Middle frontal gyrus (tissue), 1 donor: ENCODE measurements at regions not wholly inside any gene's neighbourhood (a gene's known extent, or its start where the extent isn't known, plus 50 kb on each side); places are given as distances from the start of the nearest gene placed in this dataset.

Source experiments
- DNase-seq: peaks from one replicate; pipeline ENCODE4 v3.0.0-alpha.2; 2015; ENCODE audit warnings: low spot score; ENCODE audit errors: extremely low spot score

DNA sequence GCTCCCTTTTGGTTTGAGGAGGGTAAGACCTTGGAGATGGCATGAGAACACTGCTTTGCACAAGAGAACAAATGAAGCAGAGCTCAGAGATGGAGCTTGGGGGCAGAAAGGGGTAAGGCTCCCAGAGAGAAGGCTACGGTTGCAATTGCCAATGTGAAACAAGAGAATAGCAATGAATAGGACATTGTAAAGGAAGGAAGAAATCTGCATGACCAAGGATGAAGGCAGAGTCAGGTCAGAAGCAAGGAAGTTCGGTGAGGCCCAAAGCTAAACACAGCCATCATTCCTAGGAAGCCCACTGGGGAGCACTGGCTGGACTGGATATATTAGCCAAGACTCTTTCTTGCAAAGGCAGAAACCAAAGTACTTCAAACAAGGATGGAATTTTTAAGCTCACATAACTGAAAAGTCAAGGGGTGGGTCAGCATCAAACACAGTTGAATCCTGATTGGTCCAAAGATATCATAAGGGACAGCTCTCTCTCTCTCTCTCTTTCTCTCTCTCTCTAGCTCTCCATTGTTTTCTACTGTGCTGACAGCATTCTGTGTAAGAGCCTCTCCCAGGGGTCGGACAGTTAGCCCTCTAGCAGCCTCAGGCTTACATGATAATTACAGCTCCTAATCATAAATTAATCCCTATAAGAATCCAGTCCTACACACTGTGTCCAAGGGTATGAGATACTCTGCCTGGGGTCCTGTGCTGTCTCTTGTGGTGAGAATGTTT lies 484.3 kb downstream of the SOX6 start:
- no peak for DNase-seq

DNA sequence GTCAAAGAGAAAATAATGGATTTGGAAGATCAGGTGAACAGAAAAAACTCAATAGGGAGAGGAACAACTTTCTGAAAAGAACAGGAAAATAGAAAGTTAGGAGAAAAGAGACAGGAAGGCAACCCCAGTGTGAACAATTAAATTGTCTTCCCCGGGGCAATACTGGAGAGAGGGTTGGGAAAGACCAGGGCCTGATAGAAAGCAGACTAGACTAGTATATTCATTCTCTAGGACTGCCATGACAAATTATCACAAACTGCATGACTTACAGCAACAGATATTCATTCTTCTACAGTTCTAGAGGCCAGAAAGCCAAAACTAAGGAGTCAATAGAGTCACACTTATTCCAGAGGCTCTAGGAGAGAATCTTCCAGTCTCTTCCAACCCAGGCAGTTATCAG lies 482.8 kb downstream of the SOX6 start:
- DNase-seq = no peak

DNA sequence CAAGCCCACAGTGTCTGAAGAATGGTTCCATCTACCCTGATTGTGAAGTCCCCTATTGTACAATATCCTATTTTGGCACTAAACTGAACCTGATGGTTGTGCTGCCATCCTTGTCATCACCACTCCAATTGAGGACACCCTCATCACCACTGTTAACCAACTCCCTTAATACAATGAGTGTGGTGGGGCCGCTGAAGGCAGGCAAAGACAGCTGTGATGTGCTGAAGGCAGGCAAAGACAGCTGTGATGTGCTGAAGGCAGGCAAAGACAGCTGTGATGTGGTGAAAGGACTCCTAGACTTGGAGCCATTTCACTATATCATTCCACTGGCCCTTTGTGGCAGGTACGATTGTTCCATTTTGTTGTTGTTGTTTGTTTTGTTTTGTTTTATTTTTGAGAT lies 481.6 kb downstream of the SOX6 start:
- no peak for DNase-seq

DNA sequence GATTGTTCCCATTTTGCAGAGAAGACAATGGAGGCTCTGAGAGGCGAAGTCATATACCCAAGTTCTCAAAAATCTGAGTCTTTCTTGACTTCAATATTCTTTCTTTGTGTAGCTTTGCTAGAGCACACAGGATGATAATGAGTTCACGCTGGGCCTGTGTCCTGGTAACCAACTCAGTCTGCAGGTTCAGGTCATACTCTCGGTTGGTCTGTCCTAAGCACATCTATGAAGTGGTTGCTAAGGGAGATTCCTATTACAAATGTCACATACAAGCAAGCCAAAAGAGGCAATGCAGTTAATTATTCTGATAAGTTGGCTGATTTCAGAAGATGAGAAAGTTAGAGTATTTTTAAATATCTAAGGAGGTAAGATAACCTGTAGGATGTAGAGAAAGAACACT lies 481.0 kb downstream of the SOX6 start:
- no peak for DNase-seq

DNA sequence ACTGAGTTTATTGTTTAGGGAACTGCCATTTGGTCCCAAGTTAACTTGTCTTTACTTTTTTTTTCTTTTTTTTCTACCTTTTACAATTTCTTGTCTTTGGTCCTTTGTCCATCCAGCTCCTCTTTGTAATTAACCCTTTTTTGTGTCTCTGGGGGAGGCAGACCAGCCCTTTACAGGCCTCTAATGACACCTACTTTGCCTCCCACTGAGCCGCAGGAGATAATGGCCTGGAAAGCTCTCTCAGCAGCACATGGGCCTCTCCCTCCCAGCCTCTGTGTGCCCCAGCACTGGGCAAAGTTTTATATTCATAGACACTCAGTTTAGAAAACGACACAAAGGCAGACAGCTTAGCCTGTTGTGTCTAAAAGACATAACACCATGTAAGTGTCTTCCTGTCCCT lies 480.4 kb downstream of the SOX6 start:
- no peak for DNase-seq

DNA sequence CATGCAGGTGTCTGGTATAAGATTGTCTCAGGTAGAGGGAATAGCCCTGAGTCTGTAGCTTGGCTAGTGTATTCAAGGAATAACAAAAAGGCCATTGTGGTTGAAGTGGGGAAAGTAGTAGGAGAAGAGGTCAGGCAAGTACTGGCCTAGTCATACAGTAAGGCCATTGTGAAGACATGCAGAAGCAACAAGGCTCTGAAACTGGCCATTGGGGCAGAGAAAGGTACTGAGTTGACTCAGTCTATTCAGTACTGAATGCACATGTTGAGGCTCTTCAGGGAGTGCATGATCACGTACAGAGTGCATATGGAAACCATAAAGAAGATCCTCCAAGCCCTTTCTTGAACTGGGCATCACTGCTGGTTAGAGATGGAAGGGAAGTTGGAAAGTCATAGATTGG lies 477.6 kb downstream of the SOX6 start:
- DNase-seq = no peak

DNA sequence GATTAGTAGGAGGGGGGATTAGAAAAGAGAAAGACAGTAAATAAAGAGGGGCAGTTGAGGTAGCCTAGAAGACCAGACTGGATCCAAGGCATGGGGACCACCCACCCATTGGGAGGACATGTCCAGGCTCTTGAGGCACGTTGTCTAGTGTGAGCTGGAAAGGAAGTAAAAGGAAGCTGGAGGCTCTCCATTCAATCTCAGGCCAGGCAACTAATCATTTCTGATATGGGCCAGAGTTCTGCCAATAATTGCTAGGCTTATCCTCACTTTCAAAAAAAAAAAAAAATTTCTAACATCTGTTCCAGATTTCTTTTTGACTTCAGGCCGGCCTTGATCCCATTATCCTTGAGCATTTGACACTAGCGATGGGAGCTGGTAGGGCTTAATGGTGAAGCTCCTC lies 476.1 kb downstream of the SOX6 start:
- DNase-seq = no peak

DNA sequence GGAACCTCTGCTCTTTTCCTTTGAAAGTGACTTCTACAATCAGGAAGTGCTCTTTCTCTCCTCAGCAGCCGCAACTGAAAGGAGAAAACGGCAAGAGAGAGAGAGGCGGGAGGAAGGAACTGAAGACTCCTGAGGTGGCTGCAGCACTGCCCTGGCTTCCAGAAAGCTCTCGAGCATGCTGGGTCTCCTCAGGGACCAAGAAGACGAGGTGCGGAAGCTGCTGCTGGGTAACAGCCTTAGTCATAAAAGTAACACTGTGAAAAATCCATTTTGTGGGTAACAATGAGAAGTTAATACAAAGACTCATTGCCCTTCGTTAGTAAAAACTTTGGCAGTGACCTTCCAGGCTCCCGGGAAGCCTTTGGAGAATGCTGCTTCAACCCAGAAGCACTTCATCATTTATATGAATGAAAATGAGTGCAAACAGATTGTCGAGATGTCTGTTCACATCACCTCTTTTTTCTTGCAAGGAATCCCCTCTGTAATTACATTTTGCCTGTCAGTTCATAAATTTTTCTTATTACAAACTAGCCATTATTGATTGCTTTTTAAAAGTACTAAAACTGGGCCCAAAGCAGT lies 473.4 kb downstream of the SOX6 start:
- DNase-seq = no peak

DNA sequence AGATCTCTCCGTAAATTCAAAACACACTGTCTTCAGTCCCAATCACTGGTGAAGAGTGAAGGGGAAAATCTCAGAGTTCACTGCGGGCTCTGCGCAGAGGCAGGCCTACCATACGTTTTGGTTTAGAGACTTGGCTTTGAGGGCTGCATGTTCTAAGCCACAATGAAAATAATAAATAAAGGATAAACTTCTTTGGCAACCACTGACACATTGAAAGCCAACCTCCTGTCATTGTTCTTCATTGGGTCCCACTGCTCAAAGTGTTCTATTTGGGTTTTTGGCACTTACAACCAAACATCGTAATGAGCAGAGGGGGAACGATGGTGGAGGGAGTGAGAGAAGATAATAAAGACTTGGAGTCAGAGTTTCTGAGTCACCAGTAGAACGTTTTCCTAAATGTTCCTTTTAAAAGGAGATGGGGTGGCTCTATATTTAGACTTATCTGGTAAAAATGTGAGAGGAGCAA lies 472.9 kb downstream of the SOX6 start:
- no peak for DNase-seq

DNA sequence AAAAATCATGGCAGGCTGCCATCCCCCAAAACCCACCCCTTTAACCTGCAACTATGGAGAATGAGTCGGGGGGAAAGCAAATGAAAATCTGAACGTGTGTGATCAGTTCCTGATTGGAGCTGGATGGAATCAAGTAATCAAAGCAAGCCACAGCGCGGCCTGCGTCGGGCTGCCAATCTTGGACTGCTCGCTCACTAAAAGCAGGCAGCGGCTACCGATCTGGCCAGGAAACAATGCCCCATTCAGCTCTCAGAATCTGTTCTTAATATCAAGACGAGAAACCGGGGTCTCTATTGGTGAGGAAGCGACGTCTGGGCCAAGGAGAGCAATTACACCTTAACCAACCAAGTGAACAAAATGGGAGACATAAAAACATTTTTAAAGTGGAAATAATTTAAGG lies 472.2 kb downstream of the SOX6 start:
- no peak for DNase-seq

DNA sequence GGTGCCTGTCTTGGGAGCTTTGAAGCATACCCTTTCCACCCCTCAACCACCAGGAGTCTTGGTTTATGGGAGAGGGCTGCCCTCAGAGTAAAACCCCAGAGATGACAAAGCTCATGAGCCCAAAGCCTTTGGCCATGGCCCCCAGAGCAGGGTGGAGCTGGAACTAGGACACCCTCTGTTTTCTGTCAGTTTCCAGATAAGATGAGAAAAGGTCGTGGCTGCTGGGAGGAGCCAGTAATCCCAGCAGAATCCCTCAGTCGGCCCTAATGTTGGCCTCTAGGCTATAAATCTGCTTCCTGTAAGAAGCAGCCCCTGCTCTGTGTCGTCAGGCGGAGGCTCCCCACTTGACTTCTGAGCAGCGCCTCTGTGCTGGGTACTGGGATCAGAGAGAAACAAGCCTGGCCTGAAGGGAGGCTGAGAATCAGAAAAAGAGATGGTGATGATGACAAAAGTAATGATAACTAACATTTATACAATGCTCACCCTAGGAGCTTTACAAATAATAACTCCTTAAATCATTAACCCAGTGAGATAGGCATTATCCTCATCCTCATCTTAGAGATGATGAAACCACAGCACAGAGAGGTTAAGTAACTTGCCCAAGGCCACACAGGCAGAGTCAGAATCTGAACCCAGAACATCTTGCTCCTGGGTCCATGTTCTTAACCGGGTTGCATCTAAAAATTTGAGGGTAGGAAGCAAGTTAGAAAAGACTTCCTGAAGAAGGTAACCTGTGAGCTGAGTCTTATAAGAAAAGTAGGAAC lies 471.4 kb downstream of the SOX6 start:
- no peak for DNase-seq

DNA sequence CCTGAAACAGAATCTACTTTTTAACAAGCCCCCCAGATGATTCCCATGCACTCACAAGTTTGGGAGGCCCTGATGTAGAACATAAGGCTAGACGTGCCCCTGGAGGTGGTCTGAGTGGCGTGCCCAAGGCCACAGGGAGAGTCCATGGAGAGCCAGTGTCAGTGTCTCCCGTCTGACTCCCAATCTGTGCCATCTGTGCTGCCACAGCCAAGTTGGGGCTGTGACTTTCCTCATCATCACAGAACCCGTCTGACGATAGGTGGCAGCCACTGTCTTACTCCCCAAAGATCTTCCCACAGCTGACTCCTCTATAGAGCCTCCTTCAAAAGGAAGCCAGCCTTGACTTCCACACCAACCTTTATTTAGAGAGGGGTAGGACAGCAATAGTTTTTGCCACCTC lies 470.5 kb downstream of the SOX6 start:
- no peak for DNase-seq

DNA sequence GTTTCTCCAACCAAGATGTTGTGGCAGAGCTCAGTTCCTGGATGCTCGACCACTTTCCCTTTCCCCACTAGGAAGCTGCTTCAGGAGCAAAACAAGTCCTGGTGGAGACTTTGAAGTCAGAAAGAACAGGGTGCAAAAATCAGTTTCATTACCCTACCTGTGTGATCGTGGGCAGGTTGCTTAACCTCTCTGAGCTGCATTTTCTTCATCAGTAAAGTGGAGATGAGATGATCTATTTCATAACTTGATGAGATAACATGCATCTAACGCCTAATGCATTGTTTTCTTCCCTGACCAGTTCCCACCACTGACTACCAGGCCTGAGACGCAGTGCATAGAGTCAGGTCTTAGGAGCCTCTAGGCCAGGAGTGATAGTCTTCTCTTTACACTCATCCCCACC lies 470.0 kb downstream of the SOX6 start:
- no peak for DNase-seq

DNA sequence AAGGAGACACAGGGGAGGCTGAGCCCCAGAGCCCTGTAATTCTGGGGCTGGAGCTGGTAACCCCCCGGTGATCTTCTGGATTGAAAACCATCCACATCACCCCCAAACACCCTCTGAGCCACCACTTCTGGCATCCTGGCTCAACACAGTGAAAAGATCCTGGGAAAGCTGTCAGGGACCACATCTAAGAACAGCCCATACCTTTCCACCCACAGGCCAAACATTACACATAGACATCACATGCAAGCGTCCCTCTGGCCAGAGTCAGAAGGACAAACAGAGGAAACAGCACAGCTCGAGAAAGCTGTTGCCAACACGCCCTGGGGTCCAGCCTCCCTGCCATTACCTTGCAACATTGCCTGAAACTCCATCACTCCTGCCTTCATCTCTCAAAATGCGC lies 469.5 kb downstream of the SOX6 start:
- DNase-seq = no peak

DNA sequence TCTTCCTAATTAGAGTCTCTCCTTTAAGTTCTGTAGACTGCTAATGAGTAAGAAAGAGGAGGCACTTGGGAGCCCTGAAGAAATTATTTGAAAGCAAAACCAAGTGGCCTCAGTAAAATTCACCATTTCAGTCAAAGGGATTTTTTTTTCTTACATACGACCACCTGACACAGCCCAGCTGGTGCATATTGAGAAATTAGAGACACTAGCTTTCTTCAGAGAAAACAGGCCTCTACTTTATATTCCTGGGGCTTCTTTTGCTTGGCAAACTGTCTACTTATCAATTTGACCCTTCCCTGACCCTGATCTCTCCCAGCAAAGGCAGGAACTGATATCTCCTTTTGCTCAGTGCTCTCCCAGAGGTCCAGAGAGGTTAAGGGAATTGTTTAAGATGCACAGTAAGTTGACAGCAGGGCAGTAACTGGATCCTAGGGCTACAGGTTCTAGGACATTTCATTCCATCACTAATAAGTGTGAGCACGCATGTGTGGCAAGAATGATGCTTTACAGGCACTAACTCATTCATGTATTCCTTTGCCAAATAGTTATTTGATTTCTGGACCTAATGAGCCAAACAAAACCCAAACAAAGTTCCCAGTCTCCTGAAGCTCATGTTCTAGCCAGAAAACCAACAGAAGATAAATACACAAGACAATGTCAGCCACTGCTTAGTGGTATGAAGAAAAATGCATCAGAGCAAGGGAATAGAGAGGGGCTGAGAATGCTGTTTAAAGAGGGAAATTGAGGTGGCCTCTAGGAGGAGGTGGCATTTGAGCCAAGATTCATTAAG lies 467.6 kb downstream of the SOX6 start:
- no peak for DNase-seq

DNA sequence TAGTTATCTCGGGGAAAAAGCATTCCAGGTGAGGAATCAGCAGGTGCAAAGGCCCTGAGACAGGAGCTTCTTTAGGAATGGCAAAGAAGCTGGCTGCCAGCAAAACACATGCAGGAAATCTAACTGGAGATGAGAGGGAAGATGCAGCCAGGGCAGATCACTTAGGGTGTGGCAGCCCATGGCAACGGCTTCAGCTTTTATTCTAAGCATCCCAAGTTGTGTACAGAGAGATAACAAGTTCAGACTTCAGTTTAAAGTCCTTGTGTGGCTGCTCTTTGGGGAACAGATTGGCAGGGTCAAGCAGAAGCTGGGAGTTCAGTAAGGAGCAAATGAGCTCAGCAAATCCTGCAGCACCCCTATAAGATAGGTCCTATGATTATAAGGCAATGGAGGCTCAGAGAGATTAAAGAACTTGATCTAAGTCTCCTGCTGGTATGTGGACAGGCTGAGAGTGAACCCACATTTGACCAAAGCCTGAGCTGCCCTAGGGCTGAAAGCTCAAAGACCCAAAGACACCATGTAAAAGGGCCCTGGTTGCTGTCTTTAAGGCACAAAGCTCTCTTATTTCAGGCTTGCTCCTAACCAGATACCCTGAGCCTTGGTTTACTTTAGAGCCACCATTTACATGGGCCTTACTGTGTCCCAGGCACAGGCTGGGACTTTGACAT lies 466.8 kb downstream of the SOX6 start:
- no peak for DNase-seq

DNA sequence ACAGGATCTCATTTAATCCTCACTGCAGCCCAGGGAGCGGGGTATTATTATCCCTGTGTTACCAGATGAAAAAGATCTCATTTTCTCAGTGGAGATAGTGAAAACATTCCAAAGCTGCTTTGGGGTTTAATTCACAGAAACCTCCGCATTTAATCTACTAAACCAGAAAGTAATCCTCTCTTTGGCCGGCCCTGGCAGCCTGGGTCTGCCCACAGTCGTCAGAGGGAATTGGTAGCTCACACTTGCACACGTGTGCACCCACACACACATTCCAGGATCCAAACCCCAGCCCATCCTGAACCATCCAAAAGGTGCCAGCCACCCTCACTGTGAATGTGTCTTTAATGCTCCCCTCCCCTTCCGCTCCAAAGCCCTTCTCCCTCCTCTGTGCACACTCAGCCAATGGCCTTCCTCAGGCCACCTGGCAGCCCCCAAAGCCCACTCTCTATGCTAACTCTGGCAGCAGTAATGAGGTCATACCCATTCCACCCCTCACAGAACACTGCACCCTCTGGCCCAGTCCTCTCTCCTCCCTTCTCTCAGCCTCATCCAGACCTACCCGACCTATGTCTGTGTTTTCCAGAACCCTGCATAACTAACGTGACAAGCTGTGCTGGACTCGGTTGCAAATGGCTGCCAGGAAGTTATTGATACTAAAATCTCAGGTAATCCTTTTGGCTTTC lies 466.2 kb downstream of the SOX6 start:
- DNase-seq = no peak

DNA sequence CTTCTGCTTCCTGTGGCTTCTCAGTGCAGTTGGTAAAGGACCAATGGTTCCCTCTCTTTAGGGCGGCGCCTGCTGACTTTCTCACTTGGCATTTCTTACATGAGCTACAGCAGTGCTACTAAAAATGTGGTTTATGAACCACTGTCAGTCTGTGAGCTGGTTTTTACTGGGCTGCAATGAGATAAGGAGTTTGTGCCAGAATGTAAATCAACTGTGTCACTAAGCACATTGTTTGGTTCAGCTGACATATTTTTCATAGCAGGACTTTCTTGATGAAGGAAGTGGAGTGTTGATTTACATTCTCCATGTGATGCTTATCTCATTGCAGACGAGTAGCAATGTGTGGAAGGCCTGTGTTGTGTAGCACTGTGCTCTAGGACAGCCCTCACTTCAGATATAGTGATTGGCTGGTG lies 463.3 kb downstream of the SOX6 start:
- no peak for DNase-seq

DNA sequence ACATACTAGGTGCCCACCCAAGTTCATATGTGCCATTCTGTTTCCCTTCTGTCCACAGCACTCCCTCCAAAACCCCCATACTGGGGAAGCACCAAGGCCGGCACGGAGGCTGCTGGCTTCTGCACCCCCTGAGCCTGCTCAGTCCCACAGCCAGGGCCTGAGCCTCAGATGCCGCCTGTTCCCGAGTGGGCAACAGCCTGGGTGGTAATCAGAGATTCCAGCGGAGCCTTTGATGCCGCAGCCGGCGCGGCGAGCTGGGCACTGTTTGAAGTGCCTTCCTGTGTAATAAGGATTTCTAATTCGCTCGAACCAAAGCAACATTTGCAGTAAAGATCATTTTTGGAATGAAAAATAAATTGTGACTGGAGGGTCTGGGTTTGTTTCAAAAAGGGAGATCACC lies 460.3 kb downstream of the SOX6 start:
- no peak for DNase-seq

DNA sequence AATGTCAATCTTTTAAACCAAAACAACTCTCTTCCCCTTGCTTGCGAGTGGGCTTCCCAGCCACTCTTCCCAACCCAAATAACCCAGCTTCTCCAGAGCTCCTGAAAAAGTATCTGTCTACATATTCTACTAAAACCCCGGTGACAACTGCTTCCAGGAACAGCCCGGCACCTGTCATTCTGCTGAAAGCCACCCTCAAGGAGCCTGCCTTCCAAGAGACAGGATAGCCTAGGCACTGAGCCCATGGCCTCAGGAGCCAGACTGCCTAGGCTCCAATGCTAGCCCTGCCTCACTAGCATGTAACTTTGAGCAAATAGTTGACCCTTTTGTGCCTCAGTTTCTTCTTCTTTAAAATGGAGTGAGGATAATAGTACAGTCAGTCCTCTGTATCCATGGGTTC lies 459.8 kb downstream of the SOX6 start:
- no peak for DNase-seq
